Hematopoietic multipotent progenitor cell treated with erythropoietin and hydrocortisone succinate and interleukin-3 and kit ligand, for 6 days (in vitro differentiated cells): ENCODE measurements at regions not wholly inside any gene's neighbourhood (a gene's known extent, or its start where the extent isn't known, plus 50 kb on each side); places are given as distances from the start of the nearest gene placed in this dataset.

Experiments
- DNase-seq: peaks from one replicate; pipeline ENCODE4 v3.0.0-alpha.2; 2015

DNA sequence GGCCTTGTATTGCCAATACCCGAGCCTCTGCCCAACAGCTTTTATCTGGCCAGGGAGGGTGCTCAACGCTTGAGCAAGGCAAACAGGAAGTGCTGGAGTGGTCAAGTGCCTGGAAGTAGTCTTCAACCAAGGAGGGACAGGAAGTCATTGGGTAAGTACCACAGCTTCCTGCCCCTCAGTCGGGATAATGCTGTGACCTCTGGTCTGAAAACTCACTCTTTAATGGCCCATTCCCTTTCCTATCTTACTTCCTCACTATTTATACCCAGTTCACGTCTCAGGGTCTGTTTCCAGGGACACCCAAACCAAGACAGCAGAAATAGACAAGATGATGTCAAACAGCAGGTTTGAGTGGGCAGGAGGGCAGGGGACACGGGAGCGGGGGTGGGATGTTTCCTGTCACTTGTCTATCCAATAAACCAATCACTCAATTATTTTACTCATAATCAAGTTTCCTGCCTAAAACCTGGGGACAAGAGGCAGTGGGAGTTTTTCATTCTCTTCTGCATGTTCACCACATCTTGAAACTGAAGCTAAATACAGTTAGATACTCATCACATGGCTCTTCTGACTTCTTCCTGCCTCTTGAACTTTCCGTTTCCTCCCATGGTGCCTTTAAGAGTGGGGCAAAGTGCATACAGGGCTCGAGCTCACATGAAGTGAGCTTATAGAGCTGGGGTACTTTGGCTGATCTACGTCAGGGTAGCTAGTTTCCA lies 68.9 kb upstream of the CAB39 start:
- peak; percentile 72 for DNase-seq

DNA sequence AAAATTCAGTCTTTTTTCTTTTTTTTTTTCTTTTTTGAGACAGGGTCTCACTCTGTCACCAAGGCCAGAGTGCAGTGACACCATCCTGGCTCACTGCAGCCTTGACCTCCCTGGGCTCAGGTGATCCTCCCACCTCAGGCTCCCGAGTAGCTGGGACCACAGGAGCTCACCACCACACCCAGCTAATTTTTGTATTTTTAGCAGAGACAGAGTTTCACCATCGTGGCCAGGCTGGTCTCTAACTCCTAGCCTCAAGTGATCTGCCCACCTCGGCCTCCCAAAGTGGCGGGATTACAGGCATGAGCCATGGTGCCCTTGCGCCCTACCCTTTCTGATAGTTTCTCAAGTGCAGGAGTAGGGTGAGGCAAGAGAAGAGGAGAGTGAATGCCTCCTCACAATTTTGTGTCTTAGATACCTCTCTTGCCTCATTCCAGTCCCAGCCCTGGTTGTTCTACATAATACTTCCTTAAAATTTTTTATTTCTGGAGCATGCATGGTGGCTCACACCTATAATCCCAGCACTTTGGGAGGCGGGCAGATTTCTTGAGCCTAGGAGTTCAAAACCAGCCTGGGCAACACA lies 68.2 kb upstream of the CAB39 start:
- DNase-seq: no peak

DNA sequence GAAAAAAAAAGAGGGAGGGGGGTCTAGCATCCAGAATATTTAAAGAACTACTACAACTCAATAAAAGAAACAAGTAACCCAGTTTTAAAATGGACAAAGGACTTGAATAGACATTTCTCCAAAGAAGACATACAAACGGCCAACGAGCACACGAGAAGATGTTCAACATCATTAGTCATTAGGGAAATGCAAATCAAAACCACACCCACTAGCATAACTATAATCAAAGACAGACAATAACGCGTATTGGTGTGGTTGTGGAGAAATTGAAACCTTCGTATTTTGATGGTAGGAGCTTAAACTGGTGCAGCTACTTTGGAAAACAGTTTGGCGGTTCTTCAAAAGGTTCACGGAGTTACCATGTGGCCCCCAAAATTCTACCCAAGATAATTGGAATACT lies 64.3 kb upstream of the CAB39 start:
- DNase-seq: no peak

DNA sequence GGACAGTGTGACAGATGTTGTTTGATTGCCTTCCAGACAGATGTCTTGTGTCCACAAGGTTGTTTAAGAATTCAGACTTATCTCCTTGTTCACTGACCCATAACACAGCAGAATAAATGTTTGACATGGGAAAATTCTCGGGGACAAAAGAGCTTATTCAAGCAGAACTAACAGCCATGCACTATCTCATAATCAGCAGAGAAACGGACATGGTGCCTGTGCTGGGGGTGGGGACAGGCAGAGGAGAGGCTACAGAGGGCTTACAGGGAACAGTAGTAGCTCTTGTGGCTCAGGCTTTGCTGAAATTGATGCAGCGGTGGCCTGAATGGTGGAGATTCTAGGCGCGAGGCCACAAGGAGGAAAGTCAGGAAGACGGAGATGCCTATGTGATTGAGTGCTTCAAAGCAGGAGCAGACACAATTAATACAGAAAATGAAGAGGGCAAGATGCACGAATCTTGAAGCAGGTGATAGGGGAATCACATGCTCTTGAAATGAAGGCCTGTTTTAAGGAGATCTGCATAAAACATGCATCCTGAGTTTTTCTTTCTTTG lies 62.0 kb upstream of the CAB39 start:
- DNase-seq: peak; percentile 72

DNA sequence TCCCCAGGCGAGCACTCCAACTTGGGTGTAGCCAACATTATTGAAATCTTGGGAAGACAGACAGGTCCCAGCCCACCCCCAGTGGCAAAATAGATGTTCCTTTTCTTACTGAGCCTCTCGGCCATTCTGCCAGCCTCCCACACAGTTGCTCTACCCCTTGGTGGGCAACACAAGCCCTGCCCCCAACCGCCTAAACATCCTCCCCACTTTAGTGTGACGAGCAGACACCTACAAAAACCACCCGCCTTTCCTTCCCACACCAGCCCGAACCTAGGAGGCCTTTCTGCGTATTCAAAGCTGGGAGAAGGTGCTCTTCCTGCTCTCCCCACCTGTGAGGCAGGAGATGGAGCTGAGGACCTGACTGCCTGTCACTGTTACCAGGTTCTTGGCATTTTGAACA lies 58.6 kb upstream of the CAB39 start:
- DNase-seq: no peak

GRCh38 chr2:230657462-230657861 lies 55.2 kb upstream of the CAB39 start:
- no peak for DNase-seq

GRCh38 chr2:230657906-230658305 lies 54.7 kb upstream of the CAB39 start:
- no peak for DNase-seq

DNA sequence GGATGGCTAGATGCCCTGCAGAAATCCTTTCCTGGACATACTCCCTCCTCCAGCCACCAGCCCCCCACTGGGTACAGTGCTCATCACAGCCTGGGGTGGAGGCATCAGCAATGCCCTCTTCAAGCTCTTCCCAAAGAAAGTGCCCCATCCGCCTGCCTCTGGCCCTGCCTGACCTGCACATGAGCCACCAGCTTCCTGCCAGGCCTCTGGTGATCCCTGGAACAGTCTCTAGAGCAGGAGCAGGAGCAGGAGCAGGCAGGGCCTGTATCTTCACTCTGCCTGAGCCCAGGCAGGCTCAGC lies 54.1 kb upstream of the CAB39 start:
- no peak for DNase-seq

DNA sequence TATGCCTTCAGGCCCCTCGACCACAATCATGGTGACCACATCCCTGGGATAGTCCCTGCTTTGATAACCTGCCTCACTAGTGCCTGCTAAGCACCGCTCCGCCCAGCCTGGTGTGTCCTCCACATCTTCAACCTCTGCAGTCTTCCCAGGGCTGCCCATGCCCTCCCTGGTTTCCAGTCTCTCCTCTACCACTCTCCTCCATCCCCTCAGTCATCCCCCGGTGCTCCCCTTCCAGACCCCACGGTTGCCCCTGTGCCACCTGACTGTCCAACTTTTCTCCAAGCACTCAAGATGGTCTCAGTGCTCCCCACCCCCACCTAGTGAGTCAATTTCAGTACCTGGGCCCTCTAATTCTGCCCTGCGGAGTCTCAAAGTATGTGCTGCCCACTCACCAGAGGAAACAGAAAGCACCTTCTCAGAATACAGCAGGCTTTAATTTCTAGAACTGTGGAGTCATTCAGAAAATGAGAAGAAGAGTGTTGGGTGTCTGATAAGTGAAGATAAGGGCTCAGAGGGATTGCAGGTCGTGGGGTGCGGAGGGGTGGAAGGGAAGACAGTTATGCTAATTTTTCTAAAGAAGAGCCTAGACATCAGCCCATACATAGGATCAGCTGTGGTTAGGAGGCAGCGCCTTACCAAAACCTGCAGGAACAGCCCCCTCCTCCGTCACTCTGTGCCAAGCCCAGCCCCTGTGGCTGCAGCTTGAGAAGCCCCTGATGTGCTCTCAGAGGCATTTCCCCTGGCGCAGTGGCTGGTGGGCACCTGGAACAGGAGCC lies 53.6 kb upstream of the CAB39 start:
- peak; percentile 98 for DNase-seq

GRCh38 chr2:230660294-230661060 lies 52.2 kb upstream of the CAB39 start:
- DNase-seq: peak; percentile 85

- DNase-seq: peak; percentile 74
Observed at GRCh38 chr2:230661072-230661957, 51.3 kb upstream of the CAB39 start.
